Keratinocyte (primary cell): ENCODE measurements at regions not wholly inside any gene's neighbourhood (a gene's known extent, or its start where the extent isn't known, plus 50 kb on each side); places are given as distances from the start of the nearest gene placed in this dataset.

Experiments used
- CTCF ChIP-seq, 3 experiments: IDR thresholded peaks in 1 of 3; conservative IDR thresholded peaks in 1 of 3; optimal IDR thresholded peaks in 1 of 3; 2 replicates in 2 of 3; 3 replicates in 1 of 3; pipeline versions ENCODE3 to v1.5.1; 2011; ENCODE audit warnings: low read length in 3 of 3, mild to moderate bottlenecking in 3 of 3, moderate library complexity in 2 of 3, control low read depth in 1 of 3, inconsistent platforms in 1 of 3; ENCODE audit not compliant: insufficient read depth in 2 of 3; ENCODE audit errors: extremely low read depth in 1 of 3
- EZH2 ChIP-seq: IDR thresholded peaks from one replicate; pipeline ENCODE4 v1.6.1; 2012; ENCODE audit warnings: inconsistent platforms, mild to moderate bottlenecking, low read length, moderate library complexity

- no peak for TF ChIP-seq CTCF (optimal IDR thresholded peaks at IDR 0.05 in 1 of 3, IDR thresholded peaks at IDR 0.05 in 1 of 3, conservative IDR thresholded peaks at IDR 0.05 in 1 of 3; ENCODE audit: extremely low read depth in 1 of 3, insufficient read depth in 2 of 3, low read length in 3 of 3)
- TF ChIP-seq EZH2 = no peak
Observed at GRCh38 chr2:117067900-117068299, 746.6 kb upstream of the DDX18 start.
